ENCODE measurements at regions not wholly inside any gene's neighbourhood (a gene's known extent, or its start where the extent isn't known, plus 50 kb on each side); places are given as distances from the start of the nearest gene placed in this dataset.

DNA sequence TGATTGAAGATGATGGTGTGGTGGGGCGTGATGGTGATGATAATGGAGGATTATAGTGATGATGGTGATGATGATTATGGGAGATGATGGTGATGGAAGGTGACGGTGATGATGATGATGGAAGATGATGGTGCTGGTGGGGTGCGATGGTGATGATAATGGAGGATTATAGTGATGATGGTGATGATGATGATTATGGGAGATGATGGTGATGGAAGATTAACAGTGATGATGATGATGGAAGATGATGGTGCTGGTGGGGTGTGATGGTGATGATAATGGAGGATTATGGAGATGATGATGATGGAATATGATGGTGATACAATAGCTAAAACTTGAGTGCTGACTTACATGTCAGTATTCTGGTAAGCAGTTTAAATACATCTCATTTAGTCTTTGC is 391.0 kb upstream of the EEF2KMT start:
- TF ChIP-seq NFRKB (IDR thresholded peaks at IDR 0.05), result no peak
- TF ChIP-seq SP1 (IDR thresholded peaks at IDR 0.05), result no peak
- TF ChIP-seq HDGF (IDR thresholded peaks at IDR 0.05; ENCODE audit: borderline replicate concordance), result no peak
- TF ChIP-seq TARDBP (IDR thresholded peaks at IDR 0.05), result no peak
- TF ChIP-seq BHLHE40 (IDR thresholded peaks at IDR 0.05; ENCODE audit: borderline replicate concordance), result no peak
- TF ChIP-seq FOXM1 (IDR thresholded peaks at IDR 0.05; ENCODE audit: borderline replicate concordance), result no peak
- no peak for TF ChIP-seq ELF4 (IDR thresholded peaks at IDR 0.05)
- no peak for TF ChIP-seq SUZ12 (IDR thresholded peaks at IDR 0.05)
- TF ChIP-seq, protein P1, sequence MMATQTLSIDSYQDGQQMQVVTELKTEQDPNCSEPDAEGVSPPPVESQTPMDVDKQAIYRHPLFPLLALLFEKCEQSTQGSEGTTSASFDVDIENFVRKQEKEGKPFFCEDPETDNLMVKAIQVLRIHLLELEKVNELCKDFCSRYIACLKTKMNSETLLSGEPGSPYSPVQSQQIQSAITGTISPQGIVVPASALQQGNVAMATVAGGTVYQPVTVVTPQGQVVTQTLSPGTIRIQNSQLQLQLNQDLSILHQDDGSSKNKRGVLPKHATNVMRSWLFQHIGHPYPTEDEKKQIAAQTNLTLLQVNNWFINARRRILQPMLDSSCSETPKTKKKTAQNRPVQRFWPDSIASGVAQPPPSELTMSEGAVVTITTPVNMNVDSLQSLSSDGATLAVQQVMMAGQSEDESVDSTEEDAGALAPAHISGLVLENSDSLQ (IDR thresholded peaks at IDR 0.05), result no peak
